A549 (cell line): ENCODE measurements at regions not wholly inside any gene's neighbourhood (a gene's known extent, or its start where the extent isn't known, plus 50 kb on each side); places are given as distances from the start of the nearest gene placed in this dataset.

Experiments
- BHLHE40 ChIP-seq: IDR thresholded peaks from 2 replicates; pipeline ENCODE4 v1.6.1; 2012; ENCODE audit warnings: low read depth, low read length, inconsistent platforms
- GATA3 ChIP-seq: IDR thresholded peaks from 2 replicates; pipeline ENCODE4 v1.6.1; 2012; ENCODE audit warnings: borderline replicate concordance
- HDAC2 ChIP-seq: fragments of 200-600 bp; sonication (generic); IDR thresholded peaks from 2 replicates; pipeline ENCODE4 v1.6.1; 2016
- HOXA7 ChIP-seq: fragments of 250-450 bp; sonication (Bioruptor Pico); IDR thresholded peaks from 2 replicates; pipeline ENCODE4 v1.5.0; 2020; ENCODE audit warnings: mild to moderate bottlenecking, moderate library complexity
- MAX ChIP-seq: IDR thresholded peaks from 2 replicates; pipeline ENCODE4 v1.6.1; 2012
- NFE2L2 ChIP-seq: fragments of 150-350 bp; conservative IDR thresholded peaks from 2 replicates; pipeline ENCODE4 v1.6.1; 2014; ENCODE audit warnings: low read length
- POLR2A ChIP-seq: IDR thresholded peaks from 2 replicates; pipeline ENCODE4 v1.6.1; 2012; ENCODE audit warnings: mild to moderate bottlenecking, low read length
- RAD21 ChIP-seq, 2 experiments: fragments of >200 bp in 1 of 2; sonication (Bioruptor Twin) in 1 of 2; formaldehyde crosslinking in 1 of 2; IDR thresholded peaks in 1 of 2; conservative IDR thresholded peaks in 1 of 2; 2 replicates in 1 of 2; 3 replicates in 1 of 2; pipeline ENCODE4 v1.6.1; 2012 to 2018; ENCODE audit warnings: inconsistent platforms in 1 of 2
- RCOR1 ChIP-seq: fragments of 150-350 bp; IDR thresholded peaks from 2 replicates; pipeline ENCODE4 v1.6.1; 2014; ENCODE audit warnings: antibody characterized with exemption, low read length, low read depth
- RFX5 ChIP-seq: fragments of 450-650 bp; IDR thresholded peaks from 2 replicates; pipeline ENCODE4 v1.7.1; 2014; ENCODE audit warnings: antibody characterized with exemption, mild to moderate bottlenecking, moderate library complexity
- SMC3 ChIP-seq: fragments of >200 bp; sonication (Bioruptor Twin); formaldehyde crosslinking; IDR thresholded peaks from 3 replicates; pipeline ENCODE4 v1.6.1; 2018; ENCODE audit warnings: inconsistent platforms
- ZFP36 ChIP-seq: fragments of 450-650 bp; IDR thresholded peaks from 2 replicates; pipeline ENCODE4 v1.6.1; 2014; ENCODE audit warnings: borderline replicate concordance; ENCODE audit not compliant: partially characterized antibody
- ZNF302 ChIP-seq: fragments of 250-450 bp; sonication (Bioruptor Pico); IDR thresholded peaks from 2 replicates; pipeline ENCODE4 v1.9.0; 2021; ENCODE audit warnings: inconsistent platforms, mild to moderate bottlenecking, moderate library complexity
- TF ChIP-seq, protein P1 (sequence below): fragments of >200 bp; sonication (Bioruptor Twin); formaldehyde crosslinking; IDR thresholded peaks from 3 replicates; pipeline ENCODE4 v1.5.1; 2016

DNA sequence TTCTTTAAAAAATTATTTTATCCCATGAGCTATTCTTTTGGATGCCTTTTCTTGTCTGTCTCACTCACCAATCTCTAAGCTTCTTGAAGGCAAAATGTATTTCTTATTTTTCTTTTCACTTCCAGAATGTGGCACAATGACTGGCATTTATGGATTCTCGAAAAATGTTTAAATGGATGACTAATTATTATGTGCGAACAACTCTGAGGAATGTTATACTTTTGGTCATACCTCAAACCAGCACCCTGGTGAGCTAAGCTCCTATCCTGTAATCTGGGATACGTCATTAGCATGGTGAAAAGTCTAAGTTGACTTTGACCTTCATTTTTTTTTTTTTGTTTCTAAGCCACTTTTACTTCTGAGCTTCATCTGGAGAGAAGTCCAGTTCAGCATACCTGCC, 214.0 kb upstream of the CEP162 start:
- TF ChIP-seq, protein P1, sequence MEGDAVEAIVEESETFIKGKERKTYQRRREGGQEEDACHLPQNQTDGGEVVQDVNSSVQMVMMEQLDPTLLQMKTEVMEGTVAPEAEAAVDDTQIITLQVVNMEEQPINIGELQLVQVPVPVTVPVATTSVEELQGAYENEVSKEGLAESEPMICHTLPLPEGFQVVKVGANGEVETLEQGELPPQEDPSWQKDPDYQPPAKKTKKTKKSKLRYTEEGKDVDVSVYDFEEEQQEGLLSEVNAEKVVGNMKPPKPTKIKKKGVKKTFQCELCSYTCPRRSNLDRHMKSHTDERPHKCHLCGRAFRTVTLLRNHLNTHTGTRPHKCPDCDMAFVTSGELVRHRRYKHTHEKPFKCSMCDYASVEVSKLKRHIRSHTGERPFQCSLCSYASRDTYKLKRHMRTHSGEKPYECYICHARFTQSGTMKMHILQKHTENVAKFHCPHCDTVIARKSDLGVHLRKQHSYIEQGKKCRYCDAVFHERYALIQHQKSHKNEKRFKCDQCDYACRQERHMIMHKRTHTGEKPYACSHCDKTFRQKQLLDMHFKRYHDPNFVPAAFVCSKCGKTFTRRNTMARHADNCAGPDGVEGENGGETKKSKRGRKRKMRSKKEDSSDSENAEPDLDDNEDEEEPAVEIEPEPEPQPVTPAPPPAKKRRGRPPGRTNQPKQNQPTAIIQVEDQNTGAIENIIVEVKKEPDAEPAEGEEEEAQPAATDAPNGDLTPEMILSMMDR, result no peak
- no peak for TF ChIP-seq ZFP36
- TF ChIP-seq RCOR1, result no peak
- no peak for TF ChIP-seq POLR2A
- TF ChIP-seq GATA3, result no peak
- TF ChIP-seq MAX, result no peak
- no peak for TF ChIP-seq ZNF302 (CRISPR knock-in tag)
- TF ChIP-seq RFX5, result no peak
- TF ChIP-seq NFE2L2, result peak; percentile 59; the same call in 1 of the 2 replicates
- TF ChIP-seq HDAC2, result no peak
- no peak for TF ChIP-seq SMC3
- no peak for TF ChIP-seq RAD21 (conservative IDR thresholded peaks at IDR 0.05 in 1 of 2, IDR thresholded peaks at IDR 0.05 in 1 of 2)
- TF ChIP-seq BHLHE40, result no peak
- no peak for TF ChIP-seq HOXA7 (CRISPR knock-in tag)
